BJ (cell line): ENCODE measurements at regions not wholly inside any gene's neighbourhood (a gene's known extent, or its start where the extent isn't known, plus 50 kb on each side); places are given as distances from the start of the nearest gene placed in this dataset.

ENCODE experiments used
- CTCF ChIA-PET: fragments of 350-600 bp; formaldehyde crosslinking; extraction: SDS; loops from one replicate; lab custom pipeline; 2021; ENCODE audit warnings: antibody characterized with exemption, inconsistent platforms; lab: Yijun Ruan, JAX
- POLR2A ChIA-PET: fragments of 300-600 bp; sonication (Branson Sonifier 250); formaldehyde crosslinking; extraction: SDS; loops from one replicate; lab custom pipeline; 2021; ENCODE audit warnings: antibody characterized with exemption; lab: Charles Lee
- DNase-seq: peaks from one replicate; pipeline ENCODE4 v3.0.0-alpha.2; 2011; ENCODE audit warnings: low read depth
- H3K27me3 ChIP-seq: 2 replicates; pipeline ENCODE4 v1.6.0; 2011; ENCODE audit warnings: low read length; ENCODE audit not compliant: control insufficient read depth, insufficient read depth
- H3K36me3 ChIP-seq: 2 replicates; pipeline ENCODE4 v1.5.1; 2011; ENCODE audit warnings: low read length; ENCODE audit not compliant: control insufficient read depth, insufficient read depth
- H3K4me3 ChIP-seq: 2 replicates; pipeline ENCODE4 v1.5.1; 2011; ENCODE audit warnings: low read depth, mild to moderate bottlenecking, control low read depth, low read length
- CTCF ChIP-seq: IDR thresholded peaks from 2 replicates; pipeline ENCODE4 v1.5.1; 2011; ENCODE audit warnings: low read depth, mild to moderate bottlenecking, control low read depth, inconsistent platforms, low read length, moderate library complexity; ENCODE audit not compliant: insufficient read depth

- CTCF ChIA-PET, result no interaction called here
Measured at GRCh38 chr12:38998887-38999482, 93.6 kb upstream of the CPNE8 start.

GRCh38 chr12:38995249-38995648 is 89.9 kb upstream of the CPNE8 start:
- Histone ChIP-seq H3K27me3 (no peaks in the 10 kb centered on the region), H3K36me3 (no peaks in the 10 kb centered on the region), H3K4me3 (no peak overlapping the region)
- DNase-seq, result no peak
- POLR2A ChIA-PET, result no interaction called here
- TF ChIP-seq CTCF, result no peak
- CTCF ChIA-PET, result no interaction called here

More at GRCh38 chr12:38998887-38999482, 93.6 kb upstream of the CPNE8 start:
- no peaks in the 10 kb centered on the region for H3K27me3 ChIP-seq
- no peak for DNase-seq
- TF ChIP-seq CTCF, result no peak
- POLR2A ChIA-PET, result no interaction called here
- H3K4me3 ChIP-seq, result no peak overlapping the region
- no peaks in the 10 kb centered on the region for H3K36me3 ChIP-seq

- ChIA-PET CTCF (no interaction called here), POLR2A (no interaction called here)
Measured at GRCh38 chr12:38985961-38986360, 80.6 kb upstream of the CPNE8 start.

GRCh38 chr12:38984388-38984787 is 79.0 kb upstream of the CPNE8 start:
- DNase-seq, result no peak
- H3K4me3 ChIP-seq, result no peak overlapping the region
- ChIA-PET POLR2A (no interaction called here), CTCF (no interaction called here)
- no peaks in the 10 kb centered on the region for H3K27me3 ChIP-seq
- no peaks in the 10 kb centered on the region for H3K36me3 ChIP-seq
- no peak for TF ChIP-seq CTCF

More at GRCh38 chr12:38985961-38986360, 80.6 kb upstream of the CPNE8 start:
- DNase-seq, result no peak
- Histone ChIP-seq H3K4me3 (no peak overlapping the region), H3K27me3 (no peaks in the 10 kb centered on the region), H3K36me3 (no peaks in the 10 kb centered on the region)
- TF ChIP-seq CTCF, result no peak

GRCh38 chr12:38983117-38983571 is 77.8 kb upstream of the CPNE8 start:
- H3K4me3 ChIP-seq, result no peak overlapping the region
- H3K36me3 ChIP-seq, result no peaks in the 10 kb centered on the region
- TF ChIP-seq CTCF, result no peak
- no peak for DNase-seq
- ChIA-PET POLR2A (no interaction called here), CTCF (no interaction called here)
- no peaks in the 10 kb centered on the region for H3K27me3 ChIP-seq
